Esophagus muscularis mucosa (tissue), 3 donors: ENCODE measurements at regions not wholly inside any gene's neighbourhood (a gene's known extent, or its start where the extent isn't known, plus 50 kb on each side); places are given as distances from the start of the nearest gene placed in this dataset.

Experiments used
- CTCF ChIP-seq, 3 experiments: fragments of 200-600 bp in 2 of 3; fragments of 450-650 bp in 1 of 3; sonication (generic) in 2 of 3; IDR thresholded peaks; one replicate each; pipeline ENCODE4 v1.5.1; 2017 to 2019; ENCODE audit warnings: antibody characterized with exemption in 3 of 3, mild to moderate bottlenecking in 2 of 3, moderate library complexity in 1 of 3
- EP300 ChIP-seq: sonication (generic); formaldehyde crosslinking; IDR thresholded peaks from one replicate; pipeline ENCODE4 v1.6.1; 2017; ENCODE audit warnings: antibody characterized with exemption

DNA sequence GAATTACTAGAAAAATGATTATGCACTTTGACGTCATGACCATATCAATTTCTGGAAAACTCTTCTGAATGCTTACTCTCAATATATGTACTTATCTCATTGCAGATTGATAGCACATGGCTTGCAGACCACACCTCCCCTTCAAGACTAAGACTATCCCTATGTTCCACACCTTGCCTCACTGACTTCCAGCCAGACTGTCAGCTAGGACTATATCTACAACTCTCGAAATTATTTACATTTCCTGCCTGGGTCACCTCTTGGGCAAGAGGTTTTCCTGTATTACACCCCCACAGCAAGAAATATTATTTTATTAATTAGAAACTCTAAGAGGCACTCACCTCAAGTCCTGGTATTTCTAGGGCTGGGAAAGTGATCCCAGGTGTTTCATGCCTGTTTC, 236.6 kb downstream of the CYRIA start:
- TF ChIP-seq EP300 (no peak), CTCF (IDR thresholded peaks at IDR 0.05) (no peak)
